GM21526 (cell line): ENCODE measurements at regions not wholly inside any gene's neighbourhood (a gene's known extent, or its start where the extent isn't known, plus 50 kb on each side); places are given as distances from the start of the nearest gene placed in this dataset.

ENCODE experiments used
- ATAC-seq: cut with Tn5 transposase; IDR thresholded peaks from one replicate; pipeline ENCODE4 v1.9.1; 2021; ENCODE audit warnings: moderate library complexity; ENCODE audit not compliant: unreplicated experiment, low FRiP score

GRCh38 chr7:41030673-41031072, 672.2 kb downstream of the INHBA start:
- ATAC-seq, result no peak

GRCh38 chr7:41029072-41029499, 673.8 kb downstream of the INHBA start:
- ATAC-seq, result no peak

GRCh38 chr7:41028580-41028979, 674.3 kb downstream of the INHBA start:
- no peak for ATAC-seq

GRCh38 chr7:41027428-41028115, 675.3 kb downstream of the INHBA start:
- ATAC-seq, result no peak

GRCh38 chr7:41024126-41024525, 678.8 kb downstream of the INHBA start:
- ATAC-seq, result no peak

- no peak for ATAC-seq
Measured at GRCh38 chr7:41020056-41020455, 682.8 kb downstream of the INHBA start.

- no peak for ATAC-seq
Measured at GRCh38 chr7:41013117-41013516, 689.8 kb downstream of the INHBA start.

GRCh38 chr7:41012041-41012440, 690.8 kb downstream of the INHBA start:
- no peak for ATAC-seq

- no peak for ATAC-seq
Measured at GRCh38 chr7:41010967-41011366, 691.9 kb downstream of the INHBA start.

GRCh38 chr7:41010418-41010817, 692.5 kb downstream of the INHBA start:
- ATAC-seq, result no peak

- ATAC-seq, result no peak
Measured at GRCh38 chr7:41007811-41008210, 695.1 kb downstream of the INHBA start.

- ATAC-seq, result no peak
Measured at GRCh38 chr7:41007351-41007751, 695.5 kb downstream of the INHBA start.

- no peak for ATAC-seq
Measured at GRCh38 chr7:41006306-41006995, 696.4 kb downstream of the INHBA start.

- ATAC-seq, result no peak
Measured at GRCh38 chr7:41005374-41005901, 697.5 kb downstream of the INHBA start.

GRCh38 chr7:41003977-41004376, 698.9 kb downstream of the INHBA start:
- no peak for ATAC-seq

- ATAC-seq, result no peak
Measured at GRCh38 chr7:41003611-41003940, 699.3 kb downstream of the INHBA start.

GRCh38 chr7:41002741-41003610, 699.9 kb downstream of the INHBA start:
- peak; percentile 81 for ATAC-seq

- no peak for ATAC-seq
Measured at GRCh38 chr7:41000042-41000441, 702.8 kb downstream of the INHBA start.

- ATAC-seq, result no peak
Measured at GRCh38 chr7:40996233-40996677, 706.6 kb downstream of the INHBA start.

- no peak for ATAC-seq
Measured at GRCh38 chr7:40990841-40991240, 712.0 kb downstream of the INHBA start.

- ATAC-seq, result no peak
Measured at GRCh38 chr7:40987571-40987970, 715.3 kb downstream of the INHBA start.
